ENCODE measurements at regions not wholly inside any gene's neighbourhood (a gene's known extent, or its start where the extent isn't known, plus 50 kb on each side); places are given as distances from the start of the nearest gene placed in this dataset.

- no peak for DNase-seq
These were observed 77.3 kb upstream of the CDH5 start for GRCh38 chr16:66289051-66289680.

GRCh38 chr16:66287926-66288325, 78.6 kb upstream of the CDH5 start:
- DNase-seq: no peak

GRCh38 chr16:66287416-66287815, 79.1 kb upstream of the CDH5 start:
- no peak for DNase-seq

- DNase-seq: no peak
These were observed 80.0 kb upstream of the CDH5 start for GRCh38 chr16:66286527-66286926.

GRCh38 chr16:66278604-66279262, 87.8 kb upstream of the CDH5 start:
- no peak for DNase-seq

GRCh38 chr16:66278111-66278531, 88.4 kb upstream of the CDH5 start:
- no peak for DNase-seq

- no peak for DNase-seq
These were observed 89.0 kb upstream of the CDH5 start for GRCh38 chr16:66277311-66278070.

- DNase-seq: peak; percentile 77
These were observed 90.6 kb upstream of the CDH5 start for GRCh38 chr16:66275775-66276428.

- peak; percentile 60 for DNase-seq
These were observed 92.0 kb upstream of the CDH5 start for GRCh38 chr16:66274335-66275110.

GRCh38 chr16:66273644-66274334, 92.7 kb upstream of the CDH5 start:
- peak; percentile 61 for DNase-seq

- no peak for DNase-seq
These were observed 93.4 kb upstream of the CDH5 start for GRCh38 chr16:66273053-66273452.

GRCh38 chr16:66272461-66272860, 94.0 kb upstream of the CDH5 start:
- no peak for DNase-seq

- peak; percentile 56 for DNase-seq
These were observed 95.1 kb upstream of the CDH5 start for GRCh38 chr16:66271074-66272060.

- peak; percentile 81 for DNase-seq
These were observed 96.1 kb upstream of the CDH5 start for GRCh38 chr16:66270333-66270927.

- peak; percentile 71 for DNase-seq
These were observed 96.7 kb upstream of the CDH5 start for GRCh38 chr16:66269617-66270332.

GRCh38 chr16:66267292-66268014, 99.0 kb upstream of the CDH5 start:
- peak; percentile 18 for DNase-seq

- DNase-seq: peak; percentile 98
These were observed 99.8 kb upstream of the CDH5 start for GRCh38 chr16:66266436-66267291.

Measured in fibroblast of skin of right biceps (primary cell).